Fibroblast of mammary gland (primary cell): ENCODE measurements at regions not wholly inside any gene's neighbourhood (a gene's known extent, or its start where the extent isn't known, plus 50 kb on each side); places are given as distances from the start of the nearest gene placed in this dataset.

ENCODE experiments used
- DNase-seq: peaks from one replicate; pipeline ENCODE4 v3.0.0-alpha.2; 2010; ENCODE audit warnings: low read depth
- H3K4me3 ChIP-seq: 2 replicates; pipeline ENCODE4 v1.5.1; 2011; ENCODE audit warnings: low read depth, mild to moderate bottlenecking, low read length, moderate library complexity; ENCODE audit not compliant: control insufficient read depth
- TF ChIP-seq, protein P1 (sequence below): conservative IDR thresholded peaks from 2 replicates; pipeline ENCODE4 v1.5.1; 2011; ENCODE audit warnings: low read depth, low read length, inconsistent platforms; ENCODE audit not compliant: control insufficient read depth, insufficient read depth

DNA sequence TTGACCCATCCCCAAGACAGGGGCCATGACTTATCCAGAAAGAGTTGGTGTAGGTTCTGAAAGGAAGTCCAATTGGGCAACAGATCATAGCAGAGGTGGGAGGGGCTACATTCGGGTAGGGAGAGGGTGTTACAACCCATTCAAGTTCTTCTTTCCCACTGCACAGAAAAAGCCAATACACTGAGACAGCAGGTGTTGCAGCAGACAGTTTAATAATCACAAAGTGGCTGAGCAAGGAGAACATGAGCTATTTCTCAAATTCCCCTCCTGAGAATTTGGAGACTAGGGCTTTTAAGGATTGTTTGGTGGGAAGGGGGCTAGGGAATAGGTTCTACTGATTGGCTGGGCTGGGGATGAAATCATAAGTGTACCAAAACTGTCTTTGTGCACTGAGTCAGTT, 328.4 kb upstream of the POU3F1 start:
- H3K4me3 ChIP-seq: no peak overlapping the region
- no peak for DNase-seq
- TF ChIP-seq, protein P1, sequence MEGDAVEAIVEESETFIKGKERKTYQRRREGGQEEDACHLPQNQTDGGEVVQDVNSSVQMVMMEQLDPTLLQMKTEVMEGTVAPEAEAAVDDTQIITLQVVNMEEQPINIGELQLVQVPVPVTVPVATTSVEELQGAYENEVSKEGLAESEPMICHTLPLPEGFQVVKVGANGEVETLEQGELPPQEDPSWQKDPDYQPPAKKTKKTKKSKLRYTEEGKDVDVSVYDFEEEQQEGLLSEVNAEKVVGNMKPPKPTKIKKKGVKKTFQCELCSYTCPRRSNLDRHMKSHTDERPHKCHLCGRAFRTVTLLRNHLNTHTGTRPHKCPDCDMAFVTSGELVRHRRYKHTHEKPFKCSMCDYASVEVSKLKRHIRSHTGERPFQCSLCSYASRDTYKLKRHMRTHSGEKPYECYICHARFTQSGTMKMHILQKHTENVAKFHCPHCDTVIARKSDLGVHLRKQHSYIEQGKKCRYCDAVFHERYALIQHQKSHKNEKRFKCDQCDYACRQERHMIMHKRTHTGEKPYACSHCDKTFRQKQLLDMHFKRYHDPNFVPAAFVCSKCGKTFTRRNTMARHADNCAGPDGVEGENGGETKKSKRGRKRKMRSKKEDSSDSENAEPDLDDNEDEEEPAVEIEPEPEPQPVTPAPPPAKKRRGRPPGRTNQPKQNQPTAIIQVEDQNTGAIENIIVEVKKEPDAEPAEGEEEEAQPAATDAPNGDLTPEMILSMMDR: no peak

- no peak overlapping the region for H3K4me3 ChIP-seq
- TF ChIP-seq, protein P1: no peak
- no peak for DNase-seq
Measured at GRCh38 chr1:38371505-38371844, 324.9 kb upstream of the POU3F1 start.

- no peak for DNase-seq
- no peak overlapping the region for H3K4me3 ChIP-seq
- TF ChIP-seq, protein P1: no peak
Measured at GRCh38 chr1:38370716-38371504, 324.3 kb upstream of the POU3F1 start.

DNA sequence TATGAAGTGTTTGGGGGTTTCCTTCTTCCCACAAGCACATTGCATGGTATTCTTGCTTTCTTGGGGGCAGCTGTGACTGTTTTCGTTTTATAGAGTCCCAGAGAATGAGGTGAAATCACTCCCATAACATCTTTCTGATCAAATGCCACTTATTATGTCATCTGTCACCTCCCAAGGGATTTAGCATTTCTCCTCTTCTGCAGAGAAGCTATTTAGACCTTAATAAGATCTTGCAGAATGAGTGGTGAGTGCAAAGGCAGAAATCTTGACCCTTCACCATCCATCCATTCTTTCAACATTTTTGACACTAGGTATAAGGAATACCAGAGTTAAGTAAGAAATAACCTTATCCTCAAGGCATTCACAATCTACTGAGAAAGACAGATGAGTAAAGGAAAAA, 318.6 kb upstream of the POU3F1 start:
- H3K4me3 ChIP-seq: no peak overlapping the region
- no peak for DNase-seq
- TF ChIP-seq, protein P1: no peak

GRCh38 chr1:38361566-38361965, 315.0 kb upstream of the POU3F1 start:
- no peak overlapping the region for H3K4me3 ChIP-seq
- TF ChIP-seq, protein P1: no peak
- no peak for DNase-seq

DNA sequence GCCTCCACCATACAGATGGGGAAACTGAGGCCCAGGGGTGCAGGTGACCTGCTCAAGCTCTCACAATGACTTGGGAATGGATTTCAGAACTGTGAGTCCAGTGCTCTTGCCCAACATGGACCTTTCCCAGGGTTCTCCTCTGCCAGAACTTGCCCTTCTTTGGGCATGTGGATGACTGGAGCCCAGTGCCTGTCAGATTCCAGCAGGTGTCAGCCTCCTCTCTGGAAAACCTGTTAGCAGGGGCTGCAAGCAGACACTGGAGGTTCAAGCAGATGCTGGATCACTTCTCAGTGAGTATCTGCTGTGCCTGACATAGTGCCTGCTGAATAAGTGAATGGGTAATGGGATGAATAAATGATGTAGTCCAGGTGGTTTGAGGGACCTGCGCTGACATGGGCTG, 314.2 kb upstream of the POU3F1 start:
- TF ChIP-seq, protein P1: no peak
- no peak for DNase-seq
- no peak overlapping the region for H3K4me3 ChIP-seq
